Stimulated activated CD4-positive, alpha-beta T cell treated with anti-CD3 and anti-CD28 coated beads, Interleukin-1b, Interleukin-23, amount 100 ng/mL, for 4 hours (primary cell): ENCODE measurements at regions not wholly inside any gene's neighbourhood (a gene's known extent, or its start where the extent isn't known, plus 50 kb on each side); places are given as distances from the start of the nearest gene placed in this dataset.

Source experiments
- DNase-seq, 2 donors: peaks; one replicate each; pipeline ENCODE4 v3.0.0-alpha.2; 2020; ENCODE audit warnings: low read depth in 2 of 2

- DNase-seq = no peak
Measured at GRCh38 chr2:4255491-4255890, 552.1 kb downstream of the DCDC2C start.

- no peak for DNase-seq
Measured at GRCh38 chr2:4256351-4256750, 553.0 kb downstream of the DCDC2C start.

- no peak for DNase-seq
Measured at GRCh38 chr2:4258563-4258962, 555.2 kb downstream of the DCDC2C start.

DNA sequence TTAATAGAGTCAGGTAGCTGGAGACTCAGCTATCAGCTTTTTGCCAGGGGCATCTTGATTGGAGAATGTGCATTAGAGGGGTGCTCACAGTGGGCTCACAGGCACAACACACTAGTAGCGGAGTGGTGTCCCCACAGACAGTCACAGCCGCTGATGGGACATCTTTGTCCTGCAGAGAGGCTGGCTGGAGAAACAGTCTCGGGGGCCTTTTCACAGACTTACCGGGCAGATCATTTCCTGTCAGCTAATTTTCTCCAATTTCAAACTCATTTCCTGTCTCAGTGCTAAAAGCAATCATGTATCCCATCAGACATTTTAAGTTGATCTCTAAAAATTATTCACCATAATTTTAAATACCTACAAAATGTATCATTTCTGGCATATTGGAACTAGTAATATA lies 562.6 kb downstream of the DCDC2C start:
- DNase-seq = no peak

- no peak for DNase-seq
Measured at GRCh38 chr2:4269885-4270284, 566.5 kb downstream of the DCDC2C start.

DNA sequence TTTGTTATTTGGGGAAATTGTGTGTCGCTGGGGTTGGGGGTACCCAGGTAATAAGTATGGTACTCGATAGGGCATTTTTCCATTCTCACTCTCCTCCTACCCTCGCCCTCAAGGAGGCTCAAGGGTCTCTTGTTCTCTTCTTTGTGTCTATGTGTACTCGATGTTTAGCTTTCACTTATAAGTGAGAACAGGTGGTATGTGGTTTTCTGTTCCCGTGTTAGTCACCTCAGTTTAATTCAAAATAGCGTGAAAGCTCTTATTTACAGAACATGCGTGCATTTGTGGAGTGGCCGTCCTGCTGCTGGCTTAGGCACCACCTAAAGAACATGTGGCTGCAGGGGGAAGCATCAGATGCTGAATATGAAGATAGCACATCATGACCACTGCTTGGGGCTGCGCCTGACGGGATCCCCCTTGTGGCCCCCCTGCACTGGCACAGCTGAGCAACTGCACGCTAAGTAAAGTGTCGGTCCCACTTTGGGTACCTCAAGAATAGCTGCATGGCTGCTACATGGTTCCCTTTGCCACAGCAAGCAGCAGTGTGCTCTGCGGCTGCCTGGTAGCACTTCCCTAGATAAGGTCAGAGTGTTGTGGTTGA lies 569.0 kb downstream of the DCDC2C start:
- no peak for DNase-seq

- no peak for DNase-seq
Measured at GRCh38 chr2:4278392-4278791, 575.0 kb downstream of the DCDC2C start.

DNA sequence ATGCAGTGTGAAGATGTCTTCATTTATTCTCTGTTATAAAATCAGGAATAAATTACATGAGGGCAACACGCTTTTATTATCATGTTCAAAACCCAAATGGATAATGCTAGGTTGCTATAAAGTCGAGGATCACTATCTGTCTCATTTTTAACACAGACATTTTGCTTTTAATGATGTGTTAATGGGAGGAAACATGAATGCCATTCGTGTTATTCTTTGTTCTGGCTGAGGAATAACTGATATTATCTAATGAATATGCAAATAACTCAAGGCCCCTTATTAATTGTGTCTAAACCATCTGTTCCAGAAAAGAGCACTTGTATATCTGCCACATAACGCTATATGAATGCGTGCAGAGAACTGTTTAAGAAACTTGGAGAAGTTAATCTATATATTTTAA lies 576.1 kb downstream of the DCDC2C start:
- no peak for DNase-seq

DNA sequence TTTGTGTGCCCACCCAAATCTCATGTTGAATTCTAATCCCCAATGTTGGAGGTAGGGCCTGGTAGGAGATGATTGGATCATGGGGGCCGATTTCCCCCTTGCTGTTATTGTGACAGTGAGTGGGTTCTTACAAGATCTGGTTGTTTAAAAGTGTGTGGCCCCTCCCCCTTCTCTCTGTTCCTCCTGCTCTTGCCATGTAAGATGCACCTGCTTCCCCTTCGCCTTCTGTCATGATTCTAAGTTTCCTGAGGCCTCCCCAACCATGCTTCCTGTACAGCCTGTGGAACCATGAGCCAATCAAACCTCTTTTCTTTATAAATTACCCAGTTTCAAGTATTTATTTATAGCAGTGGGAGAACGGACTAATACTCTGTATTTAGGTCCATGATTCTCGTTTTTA lies 588.1 kb downstream of the DCDC2C start:
- no peak for DNase-seq

DNA sequence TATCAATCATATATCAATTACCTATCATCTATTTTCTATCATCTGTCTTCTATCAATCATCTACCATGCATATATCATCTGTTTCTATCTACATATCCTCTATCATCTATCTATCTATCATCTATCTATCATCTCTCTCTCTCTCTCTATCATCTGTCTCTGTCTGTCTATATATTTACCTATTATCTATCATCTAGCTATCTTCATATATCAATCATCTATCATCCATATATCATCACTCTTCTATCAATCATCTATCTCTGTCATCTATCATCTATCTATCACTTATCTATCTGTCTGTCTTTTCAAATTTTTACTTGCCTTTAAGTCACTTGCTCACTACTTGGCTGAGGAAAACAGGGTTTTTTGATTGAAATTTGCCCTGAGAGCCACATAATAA lies 592.3 kb downstream of the DCDC2C start:
- DNase-seq = no peak

DNA sequence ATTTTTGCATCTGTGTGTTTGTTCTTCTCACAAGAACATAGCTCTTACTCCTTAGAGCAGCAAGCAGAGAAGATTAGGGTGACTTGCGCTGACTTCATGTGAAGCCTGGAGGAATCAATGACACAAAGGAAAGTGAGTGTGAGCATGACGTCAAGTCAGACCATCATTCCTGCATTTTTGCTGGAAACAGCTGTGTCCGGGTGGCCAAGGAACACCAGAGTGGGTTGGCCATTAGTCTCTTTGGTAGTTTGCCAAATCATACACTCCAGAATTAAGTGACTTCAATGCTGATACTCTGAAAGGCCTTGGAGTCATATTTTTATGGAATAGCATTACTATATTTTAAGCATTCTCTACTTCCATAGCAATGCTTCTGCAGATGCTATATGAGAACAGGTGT lies 597.2 kb downstream of the DCDC2C start:
- no peak for DNase-seq

- DNase-seq = no peak
Measured at GRCh38 chr2:4324531-4324930, 621.2 kb downstream of the DCDC2C start.

GRCh38 chr2:4336864-4337263 lies 633.5 kb downstream of the DCDC2C start:
- no peak for DNase-seq

GRCh38 chr2:4338345-4338744 lies 635.0 kb downstream of the DCDC2C start:
- DNase-seq = no peak

DNA sequence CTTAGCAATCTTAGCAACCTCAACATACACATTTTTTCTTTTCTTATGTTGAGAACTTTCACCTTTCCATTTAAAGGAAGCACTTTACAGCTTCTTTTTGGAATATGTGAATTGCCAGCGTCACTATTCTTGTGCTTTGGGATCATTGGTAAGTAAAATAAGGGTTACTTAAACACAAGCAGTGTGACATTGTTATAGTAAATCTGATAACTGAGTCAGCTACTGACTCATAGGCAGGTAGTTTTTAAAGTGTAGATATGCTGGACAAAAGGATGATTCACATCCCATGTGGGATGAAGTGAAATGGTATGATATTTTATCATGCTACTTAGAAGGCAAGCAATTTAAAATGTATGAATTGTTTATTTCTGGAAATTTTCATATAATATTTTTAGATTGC lies 637.2 kb downstream of the DCDC2C start:
- no peak for DNase-seq

DNA sequence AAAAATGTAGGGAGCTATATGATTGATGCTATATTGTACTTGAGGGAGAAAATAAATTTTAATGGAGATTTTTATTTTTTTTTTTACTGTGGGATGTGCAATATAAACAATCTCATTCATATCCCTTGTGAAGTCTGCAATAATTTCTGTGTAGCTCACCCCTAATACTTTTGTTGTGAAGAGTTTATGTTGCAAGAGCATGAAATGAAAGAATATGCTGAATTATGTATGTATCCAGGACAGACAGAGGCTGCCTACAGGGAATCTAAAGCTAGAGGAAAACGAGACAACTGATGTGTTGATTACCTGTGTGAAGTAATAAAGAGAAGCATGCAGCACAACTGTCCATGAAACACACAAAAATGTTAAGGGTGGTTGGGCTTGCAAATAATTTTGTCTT lies 643.3 kb downstream of the DCDC2C start:
- no peak for DNase-seq

DNA sequence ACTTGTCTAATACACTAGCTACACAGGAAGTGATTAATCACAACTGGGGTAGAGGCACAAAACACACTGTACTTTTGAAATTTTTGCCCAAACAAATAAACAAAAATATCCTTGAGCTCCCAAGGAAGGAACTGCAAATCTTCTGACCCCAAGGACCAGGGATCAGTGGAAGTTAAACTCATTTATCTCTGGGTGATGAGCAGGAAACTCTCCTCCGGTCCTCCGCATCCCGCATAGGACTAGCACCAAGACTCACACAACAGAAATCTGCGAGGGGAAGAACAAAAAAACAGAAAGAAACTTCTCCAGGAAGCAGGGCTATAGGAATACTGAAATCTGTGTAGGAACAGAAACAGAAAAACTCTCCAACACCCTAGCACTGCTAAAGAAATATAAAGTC lies 650.3 kb downstream of the DCDC2C start:
- no peak for DNase-seq

DNA sequence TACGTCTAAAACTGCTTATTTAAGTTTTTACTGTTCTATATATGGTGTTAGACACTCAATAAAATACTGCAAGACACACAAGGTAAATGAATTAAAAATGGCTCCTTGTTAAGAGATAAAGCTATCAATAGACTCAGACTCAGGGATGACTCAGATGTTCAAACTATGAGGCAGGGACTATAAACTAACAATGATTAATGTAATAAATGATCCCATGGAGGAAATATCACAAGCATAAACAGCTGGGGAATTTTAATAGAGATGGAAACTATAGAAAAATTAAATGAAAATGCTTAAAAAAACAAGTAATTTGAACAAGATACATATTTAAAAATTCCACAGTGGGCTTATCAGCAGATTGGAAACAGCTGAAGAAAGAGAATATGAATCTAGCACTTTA lies 650.8 kb downstream of the DCDC2C start:
- DNase-seq = no peak

DNA sequence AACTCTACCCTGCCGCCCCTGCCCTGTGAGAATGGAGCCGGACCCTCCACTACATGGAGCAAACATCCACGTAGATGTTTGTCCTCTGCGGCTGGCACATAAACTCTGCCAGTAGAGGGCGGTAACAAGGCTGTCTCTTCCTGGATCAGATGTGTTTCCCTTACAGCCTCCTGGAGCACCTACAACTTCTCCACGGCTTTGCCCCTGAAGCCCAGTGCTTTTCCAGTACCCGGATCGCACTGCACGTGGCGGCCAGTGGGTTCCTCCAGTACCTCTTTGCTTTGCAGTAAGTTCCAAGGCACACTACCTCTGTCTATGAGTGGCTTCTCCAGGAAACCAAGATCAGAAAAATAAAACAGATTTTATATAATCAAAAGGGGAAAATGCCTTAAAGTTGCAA lies 651.3 kb downstream of the DCDC2C start:
- no peak for DNase-seq

DNA sequence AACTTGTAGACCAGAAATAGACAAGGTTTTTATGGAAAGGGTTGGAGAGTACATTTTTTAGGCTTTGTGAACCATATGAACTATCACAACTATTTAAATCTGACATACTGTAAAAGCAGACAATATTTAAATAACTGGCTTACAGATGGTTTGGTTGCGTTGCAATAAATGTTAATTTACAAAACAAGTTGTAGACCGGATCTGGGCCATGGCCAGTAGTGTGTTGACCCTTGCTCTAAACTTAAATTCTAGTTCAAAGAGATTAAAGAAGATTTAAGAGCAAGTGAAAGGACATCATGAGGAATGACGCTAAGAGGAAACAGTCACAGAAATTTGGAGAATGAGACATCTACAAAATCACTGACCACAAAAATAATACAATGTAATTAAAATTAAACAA lies 652.7 kb downstream of the DCDC2C start:
- no peak for DNase-seq

GRCh38 chr2:4356541-4356940 lies 653.2 kb downstream of the DCDC2C start:
- DNase-seq = no peak

GRCh38 chr2:4357121-4357520 lies 653.7 kb downstream of the DCDC2C start:
- no peak for DNase-seq

GRCh38 chr2:4358837-4359236 lies 655.5 kb downstream of the DCDC2C start:
- no peak for DNase-seq

GRCh38 chr2:4368907-4369306 lies 665.5 kb downstream of the DCDC2C start:
- DNase-seq = no peak
